Suppressor macrophage (primary cell): ENCODE measurements at regions not wholly inside any gene's neighbourhood (a gene's known extent, or its start where the extent isn't known, plus 50 kb on each side); places are given as distances from the start of the nearest gene placed in this dataset.
"Not testable (repeated sequence)": the region's sequence is repeated elsewhere in the genome, so short reads cannot be mapped to it uniquely, and the experiment has no call there.

ENCODE experiments used
- DNase-seq, 4 experiments: peaks; one replicate each; pipeline ENCODE4 v3.0.0-alpha.2; 2020 to 2022

DNA sequence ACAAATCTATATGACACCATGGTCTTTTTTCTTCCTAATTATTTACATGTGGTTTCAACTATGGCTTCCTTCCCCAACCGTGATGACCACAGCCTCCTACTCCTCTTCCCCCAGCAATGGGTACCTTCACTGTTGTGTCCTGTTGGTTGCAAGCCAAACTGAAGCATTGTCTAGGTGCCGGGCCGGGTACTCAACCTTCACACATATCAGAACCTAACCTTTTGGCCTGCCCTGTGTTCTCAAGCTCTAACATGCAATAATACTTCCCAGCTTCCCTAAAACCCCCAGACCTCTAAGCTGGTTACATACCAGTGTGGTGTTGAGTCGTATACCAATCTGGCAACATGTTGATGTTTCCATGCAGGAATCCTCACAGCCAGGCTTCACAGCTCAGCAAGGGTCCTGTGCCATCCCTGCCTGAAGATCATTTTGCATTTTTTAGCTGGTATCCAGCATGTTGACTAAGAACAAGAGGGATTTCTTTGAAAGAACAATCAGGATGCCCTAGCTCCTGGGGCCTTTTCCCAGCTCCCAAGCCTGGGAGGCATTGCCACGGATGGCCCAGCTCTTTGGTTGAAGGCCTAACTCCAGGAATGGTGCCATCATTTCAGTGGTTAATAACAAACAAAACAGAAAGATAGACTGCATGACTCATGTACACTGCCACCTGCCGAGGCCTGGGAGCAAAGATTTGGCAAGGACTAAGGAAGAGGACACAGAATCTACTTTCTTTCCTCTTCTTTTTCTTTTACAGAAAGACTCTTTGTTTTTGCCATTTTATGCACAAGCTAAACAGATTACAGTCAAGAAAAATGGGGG is 373.7 kb upstream of the SALL1 start:
- DNase-seq, result no peak

DNA sequence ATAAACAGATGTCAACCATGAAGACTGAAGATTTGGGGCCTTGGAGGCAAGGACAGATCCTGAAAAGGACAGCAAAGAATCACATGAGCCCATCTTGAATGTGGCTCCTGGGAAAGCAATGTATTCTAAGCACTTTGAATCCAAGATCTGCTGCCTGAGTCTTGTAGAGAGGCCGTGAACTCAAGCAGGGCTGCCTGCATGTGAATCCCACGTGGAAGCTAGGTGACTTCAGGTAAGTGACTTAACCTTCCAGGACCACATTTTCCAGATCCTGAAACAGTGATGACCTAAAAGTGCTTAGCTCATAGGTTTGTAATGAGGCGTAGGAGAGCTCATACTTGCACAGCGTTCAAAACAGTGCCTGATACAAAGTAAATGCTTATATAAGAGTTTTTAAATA is 373.0 kb upstream of the SALL1 start:
- DNase-seq, result no peak

GRCh38 chr16:51523400-51523799 is 372.3 kb upstream of the SALL1 start:
- no peak for DNase-seq

DNA sequence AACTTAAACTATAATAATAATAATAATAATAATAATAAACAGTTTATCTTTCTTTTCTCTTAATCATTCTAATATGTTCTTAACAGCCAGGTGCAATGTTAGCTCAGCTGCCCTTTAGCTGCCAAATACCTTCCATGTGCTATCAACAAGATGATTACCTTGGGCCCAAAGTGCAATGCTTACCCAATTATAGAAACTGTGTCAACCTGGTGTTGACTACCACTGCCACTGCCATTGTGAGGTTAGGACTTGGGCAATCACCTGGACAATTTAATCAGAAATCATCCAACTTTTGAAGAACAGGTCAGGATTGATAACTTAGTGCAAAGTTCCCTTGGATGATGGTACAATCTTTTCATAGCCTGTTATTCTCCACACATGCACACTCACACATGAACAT is 371.8 kb upstream of the SALL1 start:
- DNase-seq, result no peak

DNA sequence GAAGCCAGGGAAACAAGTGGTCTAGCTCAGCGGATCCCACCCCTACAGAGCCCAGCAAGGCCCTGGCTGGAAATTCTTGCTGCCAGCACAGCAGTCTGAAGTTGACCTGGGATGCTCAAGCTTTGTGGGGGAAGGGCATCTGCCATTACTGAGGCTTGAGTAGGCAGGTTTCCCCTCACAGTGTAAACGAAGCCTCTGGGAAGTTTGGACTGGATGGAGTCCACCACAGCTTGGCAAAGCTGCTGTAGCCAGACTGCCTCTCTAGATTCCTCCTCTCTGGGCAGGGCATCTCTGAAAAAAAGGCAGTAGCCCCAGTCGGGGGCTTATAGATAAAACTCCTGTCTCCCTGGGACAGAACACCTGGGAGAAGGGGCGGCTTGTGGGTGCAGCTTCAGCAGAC is 365.9 kb upstream of the SALL1 start:
- DNase-seq, result not testable (repeated sequence)

DNA sequence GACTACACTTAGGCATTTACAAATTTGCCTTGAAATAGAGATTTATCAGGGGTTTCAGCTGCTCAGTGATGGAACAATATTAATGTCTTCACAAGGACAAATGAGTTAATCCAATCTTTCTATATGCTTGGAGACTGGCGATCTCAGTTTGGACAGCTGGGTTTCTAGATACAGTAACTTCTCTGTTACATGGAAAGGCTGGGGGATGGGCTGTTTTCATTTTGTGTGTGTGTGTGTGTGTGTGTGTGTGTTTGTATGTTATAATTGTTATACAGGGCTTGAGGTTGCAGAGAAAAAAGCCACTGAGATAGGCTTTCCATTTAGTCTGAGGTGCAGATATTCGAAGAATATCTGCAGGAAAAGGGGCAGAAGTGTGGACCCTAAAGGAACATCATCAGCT is 359.3 kb upstream of the SALL1 start:
- no peak for DNase-seq

DNA sequence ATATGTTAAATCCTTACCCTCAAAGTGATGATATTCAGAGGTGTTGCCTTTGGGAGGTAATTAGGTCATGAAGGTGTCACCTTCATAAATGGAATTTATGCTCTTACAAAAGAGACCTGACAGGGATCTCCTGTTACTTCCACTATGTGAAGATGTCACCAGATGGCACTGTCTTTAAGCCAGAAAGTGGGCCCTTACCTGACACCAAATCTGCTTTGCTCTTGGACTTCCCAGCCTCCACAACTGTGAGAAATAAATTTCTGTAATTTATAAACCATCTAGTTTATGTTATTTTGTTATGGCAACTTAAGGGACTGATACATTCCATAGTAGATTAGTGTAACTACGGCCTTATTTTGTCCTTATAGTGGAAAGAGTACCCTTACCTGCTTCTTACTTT is 358.3 kb upstream of the SALL1 start:
- no peak for DNase-seq

DNA sequence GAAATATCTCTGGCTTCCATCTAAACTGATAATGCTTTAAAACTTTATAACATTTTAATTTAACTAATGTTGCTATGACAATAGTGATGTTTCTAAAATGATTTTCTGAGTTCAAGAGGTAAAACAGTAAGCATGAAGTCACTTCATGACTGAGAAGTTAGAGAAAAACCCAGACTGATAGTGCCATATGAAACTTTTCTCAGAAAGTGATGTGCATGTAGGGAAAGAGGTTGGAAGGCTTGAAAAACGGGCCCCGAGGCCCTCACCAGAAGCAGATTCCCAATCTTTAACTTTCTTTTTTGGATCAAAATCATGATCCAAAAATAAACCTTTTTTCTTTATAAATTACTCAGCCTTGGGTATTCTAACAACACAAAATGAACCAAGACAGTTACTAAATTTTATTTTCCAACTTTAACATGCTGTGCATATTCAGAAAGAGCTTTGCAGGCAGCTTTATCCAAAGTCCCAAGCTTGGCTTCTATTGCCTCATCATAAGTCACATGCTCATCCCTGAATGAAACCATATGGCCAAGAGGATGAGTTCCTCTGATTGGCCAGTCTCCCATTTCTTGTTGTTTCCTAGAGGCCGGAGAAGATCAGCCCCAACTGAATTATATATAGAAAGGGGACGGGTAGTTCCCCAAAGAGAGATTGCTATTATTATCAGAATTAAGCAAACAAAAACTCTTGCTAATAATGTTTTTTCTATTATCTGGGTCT is 357.6 kb upstream of the SALL1 start:
- no peak for DNase-seq

GRCh38 chr16:51507286-51507685 is 356.2 kb upstream of the SALL1 start:
- DNase-seq, result no peak

GRCh38 chr16:51500306-51500705 is 349.2 kb upstream of the SALL1 start:
- no peak for DNase-seq

DNA sequence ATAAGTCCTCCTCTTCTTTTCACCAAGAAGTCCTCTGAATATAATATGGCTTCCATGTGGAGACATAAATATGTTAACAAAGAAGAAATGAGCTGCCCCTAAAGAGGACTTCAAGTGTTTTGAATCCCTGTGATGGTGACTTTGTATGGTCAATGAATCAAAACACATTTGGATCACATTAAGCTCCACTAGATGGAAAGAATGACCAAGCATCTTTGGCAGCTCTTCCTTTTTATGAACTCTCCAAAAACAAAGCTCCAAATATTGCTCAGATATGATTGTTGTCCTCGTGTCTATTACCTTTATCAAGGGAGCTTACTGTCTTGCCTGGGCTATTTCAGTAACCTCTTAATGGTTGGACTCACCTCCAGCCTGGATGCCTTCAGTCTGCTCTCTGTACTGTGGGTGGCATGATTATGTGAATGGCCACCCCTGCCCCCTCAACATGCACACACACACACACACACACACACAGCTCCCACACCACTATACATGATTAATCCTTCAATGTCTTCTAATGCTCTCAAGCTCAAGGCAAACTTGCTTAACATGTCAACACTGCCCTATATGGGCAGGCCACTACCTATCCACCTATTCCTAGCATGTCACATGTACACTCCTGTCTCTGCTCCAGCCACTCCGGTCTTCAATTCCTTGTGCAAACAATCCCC is 346.6 kb upstream of the SALL1 start:
- no peak for DNase-seq

DNA sequence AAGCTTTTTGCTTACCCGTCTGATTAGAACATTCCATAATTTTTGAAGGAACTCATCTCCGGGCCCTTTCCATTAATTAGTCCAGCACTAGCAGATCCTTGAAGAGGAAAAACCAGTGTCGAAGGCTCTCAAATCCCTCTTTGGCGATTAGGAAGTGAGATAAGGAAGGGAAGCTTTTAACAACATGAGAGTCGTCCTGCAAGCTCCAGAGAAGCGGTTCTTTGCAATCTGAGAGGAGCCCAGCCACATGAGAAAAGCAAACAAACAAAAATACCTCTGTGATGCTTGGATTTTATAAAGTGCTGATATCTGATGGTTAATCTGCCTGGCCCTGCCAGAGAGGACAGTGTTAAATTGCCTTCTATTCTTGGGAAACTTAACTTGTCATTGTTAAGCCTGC is 339.8 kb upstream of the SALL1 start:
- DNase-seq, result no peak

DNA sequence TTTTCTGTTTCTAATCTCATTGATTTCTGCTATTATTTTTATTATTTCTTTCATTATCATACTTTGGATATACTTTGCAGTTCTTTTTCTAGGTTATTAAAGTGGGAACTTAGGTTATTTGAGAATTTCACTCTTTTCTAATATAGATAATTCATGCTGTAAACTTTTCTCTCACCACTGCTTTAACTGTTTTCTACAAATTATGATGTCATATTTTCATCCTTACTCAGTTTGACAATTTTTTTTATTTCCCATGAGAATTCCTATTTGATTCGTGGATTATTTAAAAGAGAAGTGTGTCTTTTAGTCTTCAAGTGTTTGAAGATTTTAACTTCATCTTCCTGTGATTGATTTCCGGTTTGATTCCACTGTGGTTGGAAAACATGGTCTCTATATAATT is 336.8 kb upstream of the SALL1 start:
- DNase-seq, result no peak

DNA sequence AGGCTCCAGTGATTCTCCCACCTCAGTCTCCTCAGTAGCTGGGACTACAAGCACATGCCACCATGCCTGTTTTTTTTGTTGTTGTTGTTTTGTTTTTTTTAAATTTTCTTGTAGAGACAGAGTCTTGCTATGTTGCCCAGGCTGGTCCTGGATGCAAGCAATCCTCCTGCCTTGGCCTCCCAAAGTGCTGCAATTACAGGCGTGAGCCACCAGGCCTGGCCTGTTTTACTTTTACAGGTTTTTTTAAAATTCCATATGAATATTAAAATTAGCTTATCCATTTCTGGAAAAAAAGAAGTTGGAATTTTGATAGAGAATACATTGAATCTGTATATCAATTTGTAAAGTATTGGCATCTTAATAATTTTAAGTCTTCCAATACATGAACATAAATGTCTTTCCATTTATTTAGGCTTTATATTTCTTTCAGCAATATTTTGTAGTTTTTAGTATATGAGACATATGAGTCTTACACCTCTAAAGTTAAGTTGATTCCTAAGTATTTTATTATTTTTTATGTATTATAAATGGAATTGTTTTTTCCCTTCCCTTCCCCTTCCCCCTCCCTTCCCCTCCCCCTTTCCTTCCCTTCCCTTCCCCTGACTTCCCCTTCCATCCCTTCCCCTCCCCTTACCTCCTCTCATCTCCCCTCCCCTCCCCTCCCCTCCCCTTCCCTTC is 323.5 kb upstream of the SALL1 start:
- no peak for DNase-seq

- DNase-seq, result no peak
Observed at GRCh38 chr16:51473091-51473490, 322.0 kb upstream of the SALL1 start.

- DNase-seq, result no peak
Observed at GRCh38 chr16:51470492-51470891, 319.4 kb upstream of the SALL1 start.

- DNase-seq, result no peak
Observed at GRCh38 chr16:51464996-51465395, 313.9 kb upstream of the SALL1 start.

- no peak for DNase-seq
Observed at GRCh38 chr16:51461255-51461654, 310.2 kb upstream of the SALL1 start.

GRCh38 chr16:51458356-51459140 is 307.5 kb upstream of the SALL1 start:
- no peak for DNase-seq

- no peak for DNase-seq
Observed at GRCh38 chr16:51457775-51458174, 306.7 kb upstream of the SALL1 start.

- no peak for DNase-seq
Observed at GRCh38 chr16:51455398-51455797, 304.3 kb upstream of the SALL1 start.

- no peak for DNase-seq
Observed at GRCh38 chr16:51453251-51453650, 302.2 kb upstream of the SALL1 start.
